HL-60 (cell line): ENCODE measurements at regions not wholly inside any gene's neighbourhood (a gene's known extent, or its start where the extent isn't known, plus 50 kb on each side); places are given as distances from the start of the nearest gene placed in this dataset.

Experiments
- GABPA ChIP-seq: IDR thresholded peaks from 2 replicates; pipeline ENCODE4 v1.6.1; 2012; ENCODE audit warnings: low read depth
- POLR2AphosphoS5 ChIP-seq: IDR thresholded peaks from 2 replicates; pipeline ENCODE4 v1.6.1; 2012; ENCODE audit warnings: low read depth
- TF ChIP-seq, protein P1 (sequence below): IDR thresholded peaks from one replicate; pipeline ENCODE4 v1.5.1; 2011; ENCODE audit warnings: low read length, control low read depth, inconsistent platforms; ENCODE audit not compliant: insufficient read depth
- TF ChIP-seq, protein P2 (sequence below): IDR thresholded peaks from 2 replicates; pipeline ENCODE4 v1.6.1; 2012; ENCODE audit warnings: low read depth; ENCODE audit not compliant: insufficient replicate concordance

DNA sequence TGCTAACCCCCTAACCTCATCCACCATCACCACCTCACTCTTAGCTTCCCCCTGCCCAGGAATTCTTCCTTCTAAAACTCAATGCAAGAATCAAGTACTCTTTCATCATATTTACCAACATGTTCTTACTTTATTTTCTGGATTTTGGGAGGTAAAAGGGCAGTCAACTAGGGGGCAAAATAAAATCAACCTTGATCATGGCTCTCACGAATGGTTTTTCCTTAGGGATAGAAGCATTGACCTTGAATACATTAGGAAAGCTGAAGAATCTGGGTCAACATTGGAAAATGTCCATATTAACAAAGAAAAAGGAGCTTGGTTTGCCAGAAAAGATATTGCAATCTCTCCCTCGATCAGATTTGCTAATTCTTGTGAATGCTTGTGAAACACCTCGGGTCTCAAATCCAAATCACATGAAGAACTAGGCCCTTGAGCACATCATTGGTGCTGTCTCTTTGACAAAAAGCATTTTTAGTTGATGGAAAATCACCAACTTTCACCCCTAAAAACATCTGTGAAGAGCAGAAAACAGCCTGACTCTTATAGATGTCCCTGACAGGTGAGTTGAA is 58.9 kb downstream of the ZC3H11B start:
- TF ChIP-seq, protein P1, sequence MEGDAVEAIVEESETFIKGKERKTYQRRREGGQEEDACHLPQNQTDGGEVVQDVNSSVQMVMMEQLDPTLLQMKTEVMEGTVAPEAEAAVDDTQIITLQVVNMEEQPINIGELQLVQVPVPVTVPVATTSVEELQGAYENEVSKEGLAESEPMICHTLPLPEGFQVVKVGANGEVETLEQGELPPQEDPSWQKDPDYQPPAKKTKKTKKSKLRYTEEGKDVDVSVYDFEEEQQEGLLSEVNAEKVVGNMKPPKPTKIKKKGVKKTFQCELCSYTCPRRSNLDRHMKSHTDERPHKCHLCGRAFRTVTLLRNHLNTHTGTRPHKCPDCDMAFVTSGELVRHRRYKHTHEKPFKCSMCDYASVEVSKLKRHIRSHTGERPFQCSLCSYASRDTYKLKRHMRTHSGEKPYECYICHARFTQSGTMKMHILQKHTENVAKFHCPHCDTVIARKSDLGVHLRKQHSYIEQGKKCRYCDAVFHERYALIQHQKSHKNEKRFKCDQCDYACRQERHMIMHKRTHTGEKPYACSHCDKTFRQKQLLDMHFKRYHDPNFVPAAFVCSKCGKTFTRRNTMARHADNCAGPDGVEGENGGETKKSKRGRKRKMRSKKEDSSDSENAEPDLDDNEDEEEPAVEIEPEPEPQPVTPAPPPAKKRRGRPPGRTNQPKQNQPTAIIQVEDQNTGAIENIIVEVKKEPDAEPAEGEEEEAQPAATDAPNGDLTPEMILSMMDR, result no peak
- TF ChIP-seq, protein P2, sequence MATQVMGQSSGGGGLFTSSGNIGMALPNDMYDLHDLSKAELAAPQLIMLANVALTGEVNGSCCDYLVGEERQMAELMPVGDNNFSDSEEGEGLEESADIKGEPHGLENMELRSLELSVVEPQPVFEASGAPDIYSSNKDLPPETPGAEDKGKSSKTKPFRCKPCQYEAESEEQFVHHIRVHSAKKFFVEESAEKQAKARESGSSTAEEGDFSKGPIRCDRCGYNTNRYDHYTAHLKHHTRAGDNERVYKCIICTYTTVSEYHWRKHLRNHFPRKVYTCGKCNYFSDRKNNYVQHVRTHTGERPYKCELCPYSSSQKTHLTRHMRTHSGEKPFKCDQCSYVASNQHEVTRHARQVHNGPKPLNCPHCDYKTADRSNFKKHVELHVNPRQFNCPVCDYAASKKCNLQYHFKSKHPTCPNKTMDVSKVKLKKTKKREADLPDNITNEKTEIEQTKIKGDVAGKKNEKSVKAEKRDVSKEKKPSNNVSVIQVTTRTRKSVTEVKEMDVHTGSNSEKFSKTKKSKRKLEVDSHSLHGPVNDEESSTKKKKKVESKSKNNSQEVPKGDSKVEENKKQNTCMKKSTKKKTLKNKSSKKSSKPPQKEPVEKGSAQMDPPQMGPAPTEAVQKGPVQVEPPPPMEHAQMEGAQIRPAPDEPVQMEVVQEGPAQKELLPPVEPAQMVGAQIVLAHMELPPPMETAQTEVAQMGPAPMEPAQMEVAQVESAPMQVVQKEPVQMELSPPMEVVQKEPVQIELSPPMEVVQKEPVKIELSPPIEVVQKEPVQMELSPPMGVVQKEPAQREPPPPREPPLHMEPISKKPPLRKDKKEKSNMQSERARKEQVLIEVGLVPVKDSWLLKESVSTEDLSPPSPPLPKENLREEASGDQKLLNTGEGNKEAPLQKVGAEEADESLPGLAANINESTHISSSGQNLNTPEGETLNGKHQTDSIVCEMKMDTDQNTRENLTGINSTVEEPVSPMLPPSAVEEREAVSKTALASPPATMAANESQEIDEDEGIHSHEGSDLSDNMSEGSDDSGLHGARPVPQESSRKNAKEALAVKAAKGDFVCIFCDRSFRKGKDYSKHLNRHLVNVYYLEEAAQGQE, result no peak
- TF ChIP-seq GABPA, result no peak
- TF ChIP-seq POLR2AphosphoS5, result no peak
